ENCODE measurements at regions not wholly inside any gene's neighbourhood (a gene's known extent, or its start where the extent isn't known, plus 50 kb on each side); places are given as distances from the start of the nearest gene placed in this dataset.

DNA sequence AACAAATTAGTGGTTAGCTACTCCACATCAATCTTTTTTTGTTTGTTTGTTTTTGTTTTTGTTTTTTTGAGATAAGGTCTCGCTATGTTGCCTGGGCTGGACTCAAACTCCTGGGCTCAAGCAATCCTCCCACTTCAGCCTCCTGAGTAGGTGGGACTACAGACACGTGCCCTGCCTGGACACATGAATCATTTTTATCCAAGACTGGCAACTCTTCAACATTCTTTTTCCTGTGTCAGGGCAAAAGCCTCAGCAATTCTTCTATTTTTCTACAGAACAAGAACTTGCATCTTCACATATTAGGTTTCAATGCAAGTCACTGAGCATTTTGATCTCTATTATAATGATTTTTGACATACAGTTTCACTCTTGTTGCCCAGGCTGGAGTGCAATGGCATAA lies 76.8 kb upstream of the LRCH1 start:
- no peak for TF ChIP-seq HNRNPLL (IDR thresholded peaks at IDR 0.05; ENCODE audit: low read depth, low read length, poor library complexity, severe bottlenecking)
- no peak for TF ChIP-seq POLR2AphosphoS2 (IDR thresholded peaks at IDR 0.05; ENCODE audit: low read depth, low read length)
- TF ChIP-seq, protein P1, sequence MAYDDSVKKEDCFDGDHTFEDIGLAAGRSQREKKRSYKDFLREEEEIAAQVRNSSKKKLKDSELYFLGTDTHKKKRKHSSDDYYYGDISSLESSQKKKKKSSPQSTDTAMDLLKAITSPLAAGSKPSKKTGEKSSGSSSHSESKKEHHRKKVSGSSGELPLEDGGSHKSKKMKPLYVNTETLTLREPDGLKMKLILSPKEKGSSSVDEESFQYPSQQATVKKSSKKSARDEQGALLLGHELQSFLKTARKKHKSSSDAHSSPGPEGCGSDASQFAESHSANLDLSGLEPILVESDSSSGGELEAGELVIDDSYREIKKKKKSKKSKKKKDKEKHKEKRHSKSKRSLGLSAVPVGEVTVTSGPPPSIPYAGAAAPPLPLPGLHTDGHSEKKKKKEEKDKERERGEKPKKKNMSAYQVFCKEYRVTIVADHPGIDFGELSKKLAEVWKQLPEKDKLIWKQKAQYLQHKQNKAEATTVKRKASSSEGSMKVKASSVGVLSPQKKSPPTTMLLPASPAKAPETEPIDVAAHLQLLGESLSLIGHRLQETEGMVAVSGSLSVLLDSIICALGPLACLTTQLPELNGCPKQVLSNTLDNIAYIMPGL (CRISPR knock-in tag; IDR thresholded peaks at IDR 0.05; ENCODE audit: borderline replicate concordance in 1 of 2, low read depth in 1 of 2) = no peak
- TF ChIP-seq ZNF713 (CRISPR knock-in tag; IDR thresholded peaks at IDR 0.05) = no peak
- TF ChIP-seq CTCF (CRISPR knock-in tag; IDR thresholded peaks at IDR 0.05) = no peak
- TF ChIP-seq, protein P2, sequence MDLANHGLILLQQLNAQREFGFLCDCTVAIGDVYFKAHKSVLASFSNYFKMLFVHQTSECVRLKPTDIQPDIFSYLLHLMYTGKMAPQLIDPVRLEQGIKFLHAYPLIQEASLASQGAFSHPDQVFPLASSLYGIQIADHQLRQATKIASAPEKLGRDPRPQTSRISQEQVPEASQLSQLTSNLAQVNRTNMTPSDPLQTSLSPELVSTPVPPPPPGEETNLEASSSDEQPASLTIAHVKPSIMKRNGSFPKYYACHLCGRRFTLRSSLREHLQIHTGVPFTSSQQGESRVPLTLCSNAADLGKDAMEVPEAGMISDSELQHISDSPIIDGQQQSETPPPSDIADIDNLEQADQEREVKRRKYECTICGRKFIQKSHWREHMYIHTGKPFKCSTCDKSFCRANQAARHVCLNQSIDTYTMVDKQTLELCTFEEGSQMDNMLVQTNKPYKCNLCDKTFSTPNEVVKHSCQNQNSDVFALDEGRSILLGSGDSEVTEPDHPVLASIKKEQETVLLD (CRISPR knock-in tag; IDR thresholded peaks at IDR 0.05; ENCODE audit: low read depth) = no peak
- TF ChIP-seq ZNF10 (CRISPR knock-in tag; IDR thresholded peaks at IDR 0.05; ENCODE audit: borderline replicate concordance, low read depth) = no peak
- no peak for TF ChIP-seq KAT2B (IDR thresholded peaks at IDR 0.05; ENCODE audit: borderline replicate concordance, low read depth, low read length)
- TF ChIP-seq POLR2A (IDR thresholded peaks at IDR 0.05; ENCODE audit: insufficient read depth in 1 of 2, low read depth in 2 of 2, low read length in 2 of 2) = no peak
- no peak for TF ChIP-seq SCMH1 (CRISPR knock-in tag; IDR thresholded peaks at IDR 0.05; ENCODE audit: borderline replicate concordance)
- no peak for TF ChIP-seq MLXIP (CRISPR knock-in tag; IDR thresholded peaks at IDR 0.05; ENCODE audit: borderline replicate concordance)
- TF ChIP-seq HDAC1 (CRISPR knock-in tag; IDR thresholded peaks at IDR 0.05) = no peak

All from HepG2 (cell line).